Esophagus mucosa (tissue), 1 donor: ENCODE measurements at regions not wholly inside any gene's neighbourhood (a gene's known extent, or its start where the extent isn't known, plus 50 kb on each side); places are given as distances from the start of the nearest gene placed in this dataset.
"Not testable (repeated sequence)": the region's sequence is repeated elsewhere in the genome, so short reads cannot be mapped to it uniquely, and the experiment has no call there.

ENCODE experiments used
- ATAC-seq: fragments of 200-7000 bp; cut with Tn5 transposase; one replicate; pipeline ENCODE4 v1.9.1; 2020
- donor health status: DM: yes; HTN: yes; CAD: no.

GRCh38 chr15:26020871-26021270 is 157.7 kb upstream of the ATP10A start:
- ATAC-seq = no peak

GRCh38 chr15:26017665-26018064 is 154.5 kb upstream of the ATP10A start:
- ATAC-seq = no peak

- no peak for ATAC-seq
Observed at GRCh38 chr15:26015516-26016075, 152.5 kb upstream of the ATP10A start.

GRCh38 chr15:26013981-26014380 is 150.9 kb upstream of the ATP10A start:
- ATAC-seq = no peak

- ATAC-seq = no peak
Observed at GRCh38 chr15:26011916-26012315, 148.8 kb upstream of the ATP10A start.

- no peak for ATAC-seq
Observed at GRCh38 chr15:26007151-26007550, 144.0 kb upstream of the ATP10A start.

- ATAC-seq = no peak
Observed at GRCh38 chr15:26001201-26001600, 138.1 kb upstream of the ATP10A start.

GRCh38 chr15:25993506-25993905 is 130.4 kb upstream of the ATP10A start:
- no peak for ATAC-seq

- ATAC-seq = no peak
Observed at GRCh38 chr15:25990220-25990619, 127.1 kb upstream of the ATP10A start.

- no peak for ATAC-seq
Observed at GRCh38 chr15:25989327-25989726, 126.2 kb upstream of the ATP10A start.

- not testable (repeated sequence) for ATAC-seq
Observed at GRCh38 chr15:25988716-25989115, 125.6 kb upstream of the ATP10A start.

- ATAC-seq = no peak
Observed at GRCh38 chr15:25987638-25988037, 124.5 kb upstream of the ATP10A start.

- ATAC-seq = no peak
Observed at GRCh38 chr15:25985165-25985564, 122.0 kb upstream of the ATP10A start.

- ATAC-seq = no peak
Observed at GRCh38 chr15:25982736-25983135, 119.6 kb upstream of the ATP10A start.

GRCh38 chr15:25981114-25981513 is 118.0 kb upstream of the ATP10A start:
- ATAC-seq = no peak

- no peak for ATAC-seq
Observed at GRCh38 chr15:25972141-25972675, 109.1 kb upstream of the ATP10A start.

- no peak for ATAC-seq
Observed at GRCh38 chr15:25971053-25971452, 107.9 kb upstream of the ATP10A start.

- ATAC-seq = no peak
Observed at GRCh38 chr15:25969886-25970285, 106.8 kb upstream of the ATP10A start.

GRCh38 chr15:25967116-25967515 is 104.0 kb upstream of the ATP10A start:
- no peak for ATAC-seq

- no peak for ATAC-seq
Observed at GRCh38 chr15:25965326-25965725, 102.2 kb upstream of the ATP10A start.

- ATAC-seq = no peak
Observed at GRCh38 chr15:25960273-25960672, 97.1 kb upstream of the ATP10A start.

GRCh38 chr15:25959100-25959499 is 96.0 kb upstream of the ATP10A start:
- ATAC-seq = no peak

- ATAC-seq = no peak
Observed at GRCh38 chr15:25955628-25956027, 92.5 kb upstream of the ATP10A start.

GRCh38 chr15:25954398-25954797 is 91.3 kb upstream of the ATP10A start:
- no peak for ATAC-seq

- no peak for ATAC-seq
Observed at GRCh38 chr15:25950014-25950413, 86.9 kb upstream of the ATP10A start.
